ENCODE measurements at regions not wholly inside any gene's neighbourhood (a gene's known extent, or its start where the extent isn't known, plus 50 kb on each side); places are given as distances from the start of the nearest gene placed in this dataset.

GRCh38 chr3:127358641-127359040, 70.8 kb upstream of the PRR20G start:
- H3K4me1 ChIP-seq = no peaks in the 10 kb centered on the region
- no peak overlapping the region for H3K27ac ChIP-seq
- TF ChIP-seq CTCF (IDR thresholded peaks at IDR 0.05) = no peak
- no peaks in the 10 kb centered on the region for H3K36me3 ChIP-seq
- intact Hi-C loops (cut with DNase I; ENCODE audit: low total_unique reads) = no loop called here
- no peak overlapping the region for H3K4me3 ChIP-seq
- peaks cover 0 to 8% of the 10 kb centered on the region in 2 donors for H3K27me3 ChIP-seq
- peaks cover 0 to 17% (median 0%) of the 10 kb centered on the region in 3 donors for H3K9me3 ChIP-seq
- DNase-seq = no peak

- Histone ChIP-seq H3K4me1 (no peaks in the 10 kb centered on the region), H3K27ac (no peak overlapping the region), H3K36me3 (no peaks in the 10 kb centered on the region), H3K9me3 (peaks cover 0 to 11% (median 0%) of the 10 kb centered on the region in 3 donors), H3K27me3 (no peaks in the 10 kb centered on the region), H3K4me3 (no peak overlapping the region)
- DNase-seq = no peak
- intact Hi-C loops (cut with DNase I; ENCODE audit: low total_unique reads) = no loop called here
- no peak for TF ChIP-seq CTCF (IDR thresholded peaks at IDR 0.05)
Observed at GRCh38 chr3:127356381-127356780, 68.5 kb upstream of the PRR20G start.

GRCh38 chr3:127354761-127355160, 66.9 kb upstream of the PRR20G start:
- TF ChIP-seq CTCF (IDR thresholded peaks at IDR 0.05) = no peak
- Histone ChIP-seq H3K4me1 (no peaks in the 10 kb centered on the region), H3K27ac (no peak overlapping the region), H3K27me3 (peaks cover 0 to 12% of the 10 kb centered on the region in 2 donors), H3K36me3 (no peaks in the 10 kb centered on the region), H3K4me3 (no peak overlapping the region), H3K9me3 (peaks cover 0 to 11% (median 0%) of the 10 kb centered on the region in 3 donors)
- DNase-seq = no peak
- intact Hi-C loops (cut with DNase I; ENCODE audit: low total_unique reads) = no loop called here

- intact Hi-C loops (cut with DNase I; ENCODE audit: low total_unique reads) = no loop called here
- no peak for TF ChIP-seq CTCF (IDR thresholded peaks at IDR 0.05)
- DNase-seq = no peak
- Histone ChIP-seq H3K4me3 (no peak overlapping the region), H3K36me3 (no peaks in the 10 kb centered on the region), H3K27me3 (peaks cover 0 to 19% of the 10 kb centered on the region in 2 donors), H3K4me1 (no peaks in the 10 kb centered on the region), H3K27ac (no peak overlapping the region), H3K9me3 (peaks cover 0 to 11% (median 0%) of the 10 kb centered on the region in 3 donors)
Observed at GRCh38 chr3:127352612-127353011, 64.8 kb upstream of the PRR20G start.

GRCh38 chr3:127351775-127352350, 64.0 kb upstream of the PRR20G start:
- H3K27ac ChIP-seq = no peak overlapping the region
- H3K36me3 ChIP-seq = no peaks in the 10 kb centered on the region
- DNase-seq = no peak
- no peaks in the 10 kb centered on the region for H3K4me1 ChIP-seq
- peaks cover 0 to 21% of the 10 kb centered on the region in 2 donors for H3K27me3 ChIP-seq
- H3K9me3 ChIP-seq = peaks cover 0 to 11% (median 0%) of the 10 kb centered on the region in 3 donors
- intact Hi-C loops (cut with DNase I; ENCODE audit: low total_unique reads) = no loop called here
- H3K4me3 ChIP-seq = no peak overlapping the region
- no peak for TF ChIP-seq CTCF (IDR thresholded peaks at IDR 0.05)

GRCh38 chr3:127351321-127351720, 63.5 kb upstream of the PRR20G start:
- no peak overlapping the region for H3K27ac ChIP-seq
- no peak for DNase-seq
- peaks cover 0 to 5% (median 0%) of the 10 kb centered on the region in 3 donors for H3K9me3 ChIP-seq
- no peaks in the 10 kb centered on the region for H3K4me1 ChIP-seq
- intact Hi-C loops (cut with DNase I; ENCODE audit: low total_unique reads) = no loop called here
- H3K4me3 ChIP-seq = no peak overlapping the region
- H3K27me3 ChIP-seq = peaks cover 0 to 21% of the 10 kb centered on the region in 2 donors
- TF ChIP-seq CTCF (IDR thresholded peaks at IDR 0.05) = no peak
- H3K36me3 ChIP-seq = no peaks in the 10 kb centered on the region
